ENCODE measurements at regions not wholly inside any gene's neighbourhood (a gene's known extent, or its start where the extent isn't known, plus 50 kb on each side); places are given as distances from the start of the nearest gene placed in this dataset.

DNA sequence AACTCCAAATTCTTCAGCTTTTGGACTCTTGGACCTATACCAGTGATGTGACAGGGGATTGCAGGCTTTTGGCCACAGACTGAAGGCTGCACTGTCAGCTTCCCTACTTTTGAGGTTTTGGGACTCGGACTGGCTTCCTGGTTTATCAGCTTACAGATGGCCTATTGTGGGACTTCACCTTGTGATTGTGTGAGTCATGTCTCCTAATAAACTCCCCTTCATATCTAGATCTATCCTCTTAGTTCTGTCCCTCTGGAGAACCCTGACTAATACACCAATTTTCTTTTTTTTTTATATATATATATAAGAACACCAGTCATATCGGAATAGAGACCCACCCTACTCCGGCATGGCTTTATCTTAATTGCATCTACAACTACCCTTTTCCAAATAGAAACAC is 166.8 kb downstream of the ETV1 start:
- TF ChIP-seq NRF1 (conservative IDR thresholded peaks at IDR 0.05; ENCODE audit: low read depth, low read length) (no peak), POLR2A (IDR thresholded peaks at IDR 0.05; ENCODE audit: low read depth, low read length) (no peak), TAF1 (IDR thresholded peaks at IDR 0.05; ENCODE audit: borderline replicate concordance, low read depth, low read length) (no peak), ZBED1 (IDR thresholded peaks at IDR 0.05; ENCODE audit: borderline replicate concordance) (no peak), RAD21 (IDR thresholded peaks at IDR 0.05; ENCODE audit: insufficient read depth, low read depth, low read length) (no peak), PAX5 (IDR thresholded peaks at IDR 0.05; ENCODE audit: borderline replicate concordance, low read depth, low read length) (no peak), CEBPB (IDR thresholded peaks at IDR 0.05; ENCODE audit: borderline replicate concordance in 1 of 2, low read depth in 2 of 2, low read length in 2 of 2) (no peak), STAT3 (IDR thresholded peaks at IDR 0.05; ENCODE audit: low read depth, low read length) (no peak)
- TF ChIP-seq, protein P1, sequence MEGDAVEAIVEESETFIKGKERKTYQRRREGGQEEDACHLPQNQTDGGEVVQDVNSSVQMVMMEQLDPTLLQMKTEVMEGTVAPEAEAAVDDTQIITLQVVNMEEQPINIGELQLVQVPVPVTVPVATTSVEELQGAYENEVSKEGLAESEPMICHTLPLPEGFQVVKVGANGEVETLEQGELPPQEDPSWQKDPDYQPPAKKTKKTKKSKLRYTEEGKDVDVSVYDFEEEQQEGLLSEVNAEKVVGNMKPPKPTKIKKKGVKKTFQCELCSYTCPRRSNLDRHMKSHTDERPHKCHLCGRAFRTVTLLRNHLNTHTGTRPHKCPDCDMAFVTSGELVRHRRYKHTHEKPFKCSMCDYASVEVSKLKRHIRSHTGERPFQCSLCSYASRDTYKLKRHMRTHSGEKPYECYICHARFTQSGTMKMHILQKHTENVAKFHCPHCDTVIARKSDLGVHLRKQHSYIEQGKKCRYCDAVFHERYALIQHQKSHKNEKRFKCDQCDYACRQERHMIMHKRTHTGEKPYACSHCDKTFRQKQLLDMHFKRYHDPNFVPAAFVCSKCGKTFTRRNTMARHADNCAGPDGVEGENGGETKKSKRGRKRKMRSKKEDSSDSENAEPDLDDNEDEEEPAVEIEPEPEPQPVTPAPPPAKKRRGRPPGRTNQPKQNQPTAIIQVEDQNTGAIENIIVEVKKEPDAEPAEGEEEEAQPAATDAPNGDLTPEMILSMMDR (IDR thresholded peaks at IDR 0.05 in 2 of 3, conservative IDR thresholded peaks at IDR 0.05 in 1 of 3; ENCODE audit: control insufficient read depth in 2 of 3, extremely low read depth in 1 of 3, insufficient read depth in 1 of 3, low read depth in 3 of 3, low read length in 3 of 3): no peak
- TF ChIP-seq, protein P2, sequence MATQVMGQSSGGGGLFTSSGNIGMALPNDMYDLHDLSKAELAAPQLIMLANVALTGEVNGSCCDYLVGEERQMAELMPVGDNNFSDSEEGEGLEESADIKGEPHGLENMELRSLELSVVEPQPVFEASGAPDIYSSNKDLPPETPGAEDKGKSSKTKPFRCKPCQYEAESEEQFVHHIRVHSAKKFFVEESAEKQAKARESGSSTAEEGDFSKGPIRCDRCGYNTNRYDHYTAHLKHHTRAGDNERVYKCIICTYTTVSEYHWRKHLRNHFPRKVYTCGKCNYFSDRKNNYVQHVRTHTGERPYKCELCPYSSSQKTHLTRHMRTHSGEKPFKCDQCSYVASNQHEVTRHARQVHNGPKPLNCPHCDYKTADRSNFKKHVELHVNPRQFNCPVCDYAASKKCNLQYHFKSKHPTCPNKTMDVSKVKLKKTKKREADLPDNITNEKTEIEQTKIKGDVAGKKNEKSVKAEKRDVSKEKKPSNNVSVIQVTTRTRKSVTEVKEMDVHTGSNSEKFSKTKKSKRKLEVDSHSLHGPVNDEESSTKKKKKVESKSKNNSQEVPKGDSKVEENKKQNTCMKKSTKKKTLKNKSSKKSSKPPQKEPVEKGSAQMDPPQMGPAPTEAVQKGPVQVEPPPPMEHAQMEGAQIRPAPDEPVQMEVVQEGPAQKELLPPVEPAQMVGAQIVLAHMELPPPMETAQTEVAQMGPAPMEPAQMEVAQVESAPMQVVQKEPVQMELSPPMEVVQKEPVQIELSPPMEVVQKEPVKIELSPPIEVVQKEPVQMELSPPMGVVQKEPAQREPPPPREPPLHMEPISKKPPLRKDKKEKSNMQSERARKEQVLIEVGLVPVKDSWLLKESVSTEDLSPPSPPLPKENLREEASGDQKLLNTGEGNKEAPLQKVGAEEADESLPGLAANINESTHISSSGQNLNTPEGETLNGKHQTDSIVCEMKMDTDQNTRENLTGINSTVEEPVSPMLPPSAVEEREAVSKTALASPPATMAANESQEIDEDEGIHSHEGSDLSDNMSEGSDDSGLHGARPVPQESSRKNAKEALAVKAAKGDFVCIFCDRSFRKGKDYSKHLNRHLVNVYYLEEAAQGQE (IDR thresholded peaks at IDR 0.05; ENCODE audit: low read depth, low read length): no peak

Data from GM12878 (cell line).